K562 (cell line): ENCODE measurements at regions not wholly inside any gene's neighbourhood (a gene's known extent, or its start where the extent isn't known, plus 50 kb on each side); places are given as distances from the start of the nearest gene placed in this dataset.

Experiments used
- ATAC-seq: fragments of 200-7000 bp; cut with Tn5 transposase; 3 replicates; pipeline ENCODE4 v1.9.1; 2020; ENCODE audit warnings: moderate library complexity
- BruUV-seq: library from RNA; stranded (reverse); fragments of 400-500 nt; replicated peaks from 2 replicates; lab custom pipeline; 2021; lab: Mats Ljungman, UMichigan
- CTCF ChIA-PET: fragments of 300-600 bp; formaldehyde crosslinking; extraction: SDS; loops from one replicate; lab custom pipeline; 2021; ENCODE audit warnings: low intra/inter-chr PET ratio; lab: Yijun Ruan, JAX
- POLR2A ChIA-PET: fragments of 300-600, 350-650 bp; sonication (Branson Sonifier 250); formaldehyde crosslinking; extraction: SDS; loops from one replicate; lab custom pipeline; 2021; ENCODE audit warnings: antibody characterized with exemption, inconsistent platforms; lab: Yijun Ruan, JAX
- DNase-seq, 4 experiments: peaks; one replicate each; pipeline versions ENCODE4 v3.0.0 to v3.0.0-alpha.2; 2011 to 2018; ENCODE audit warnings: low spot score in 3 of 4, mixed read lengths in 3 of 4; ENCODE audit errors: extremely low read depth in 1 of 4
- FAIRE-seq: peaks from 2 replicates; lab custom pipeline; 2011; peaks lifted over from hg19 to GRCh38; lab: Jason Lieb, UNC
- H2AFZ ChIP-seq: 2 replicates; pipeline ENCODE4 v1.6.0; 2011; ENCODE audit warnings: low read depth, low read length, control low read depth, inconsistent platforms
- H3K27ac ChIP-seq: fragments of 200-600 bp; 3 replicates; pipeline ENCODE4 v1.8.0; 2011; ENCODE audit warnings: low read depth, mild to moderate bottlenecking, control low read depth, inconsistent platforms, low read length, moderate library complexity, mixed read lengths; ENCODE audit errors: extremely low read depth
- H3K27me3 ChIP-seq, 2 experiments: fragments of 300-600 bp in 1 of 2; 2 replicates in 1 of 2; 3 replicates in 1 of 2; pipeline versions ENCODE4 v1.6.0 to v1.8.0; 2011; ENCODE audit warnings: inconsistent platforms in 2 of 2, low read length in 2 of 2, mild to moderate bottlenecking in 1 of 2, mixed read lengths in 1 of 2, moderate library complexity in 1 of 2; ENCODE audit not compliant: control insufficient read depth in 2 of 2, insufficient read depth in 2 of 2
- H3K36me3 ChIP-seq: fragments of 300-600 bp; 3 replicates; pipeline ENCODE4 v1.8.0; 2011; ENCODE audit warnings: mild to moderate bottlenecking, low read length, inconsistent platforms; ENCODE audit not compliant: control insufficient read depth, insufficient read depth
- H3K4me1 ChIP-seq, 2 experiments: fragments of 200-600 bp in 1 of 2; replicated peaks in 1 of 2; 2 replicates in 1 of 2; 3 replicates in 1 of 2; pipeline versions ENCODE4 v1.5.1 to v1.8.0; 2011; ENCODE audit warnings: inconsistent platforms in 2 of 2, low read length in 2 of 2, mild to moderate bottlenecking in 1 of 2, mixed read lengths in 1 of 2, moderate library complexity in 1 of 2; ENCODE audit not compliant: control insufficient read depth in 2 of 2, insufficient read depth in 2 of 2
- H3K4me2 ChIP-seq: 2 replicates; pipeline ENCODE4 v1.6.1; 2011; ENCODE audit warnings: low read length, control low read depth, inconsistent platforms, mixed read lengths; ENCODE audit not compliant: insufficient read depth
- H3K4me3 ChIP-seq: fragments of 200-600 bp; sonication (generic), shearing (Covaris generic); 2 replicates; pipeline ENCODE4 v1.5.1; 2016; ENCODE audit warnings: control low read depth, inconsistent platforms
- H3K79me2 ChIP-seq: fragments of 200-600 bp; 3 replicates; pipeline ENCODE4 v1.8.0; 2011; ENCODE audit warnings: low read length, inconsistent platforms; ENCODE audit not compliant: control insufficient read depth, insufficient read depth
- H3K9ac ChIP-seq, 2 experiments: 2 replicates each; pipeline versions ENCODE4 v1.6.0 to v1.6.1; 2011; ENCODE audit warnings: low read depth in 2 of 2, low read length in 2 of 2, control low read depth in 1 of 2, inconsistent platforms in 1 of 2, mild to moderate bottlenecking in 1 of 2, mixed read lengths in 1 of 2; ENCODE audit not compliant: insufficient read depth in 1 of 2
- H3K9me1 ChIP-seq: one replicate; pipeline ENCODE4 v1.6.0; 2011; ENCODE audit warnings: inconsistent platforms, mild to moderate bottlenecking, low read length, moderate library complexity; ENCODE audit not compliant: control insufficient read depth, insufficient read depth
- H3K9me3 ChIP-seq: replicated peaks from 2 replicates; pipeline ENCODE4 v1.5.1; 2011; ENCODE audit warnings: low read depth, low read length, inconsistent platforms; ENCODE audit not compliant: control insufficient read depth, insufficient read depth
- H4K20me1 ChIP-seq: replicated peaks from 2 replicates; pipeline ENCODE4 v1.6.1; 2011; ENCODE audit warnings: low read length, inconsistent platforms, mixed read lengths; ENCODE audit not compliant: control insufficient read depth, insufficient read depth
- GTF2F1 ChIP-seq: IDR thresholded peaks from 2 replicates; pipeline ENCODE4 v1.6.1; 2011; ENCODE audit warnings: low read depth, low read length, improper control_type of control experiment
- MTA3 ChIP-seq: fragments of 450-650 bp; formaldehyde crosslinking; IDR thresholded peaks from 2 replicates; pipeline ENCODE4 v1.6.1; 2017; ENCODE audit warnings: mild to moderate bottlenecking, borderline replicate concordance
- MYC ChIP-seq, 2 experiments: fragments of 250-450 bp in 1 of 2; sonication (Bioruptor Pico) in 1 of 2; IDR thresholded peaks; 2 replicates each; pipeline versions ENCODE4 v1.5.1 to v1.6.1; 2012 to 2021; ENCODE audit warnings: low read depth in 2 of 2, borderline replicate concordance in 1 of 2, improper control_type of control experiment in 1 of 2, low read length in 1 of 2, mild to moderate bottlenecking in 1 of 2, moderate library complexity in 1 of 2
- NFRKB ChIP-seq: fragments of 450-650 bp; IDR thresholded peaks from 2 replicates; pipeline ENCODE4 v1.6.1; 2016; ENCODE audit warnings: low read depth
- SETDB1 ChIP-seq: IDR thresholded peaks from one replicate; pipeline ENCODE4 v1.6.1; 2012; ENCODE audit warnings: low read length, control low read depth, inconsistent platforms
- TCF15 ChIP-seq: fragments of 250-450 bp; sonication (Bioruptor Pico); IDR thresholded peaks from 2 replicates; pipeline ENCODE4 v1.8.0; 2022; ENCODE audit warnings: moderate library complexity, mild to moderate bottlenecking, inconsistent platforms
- WHSC1 ChIP-seq: IDR thresholded peaks from one replicate; pipeline ENCODE4 v1.6.1; 2012; ENCODE audit warnings: low read length, control low read depth, inconsistent platforms
- ZBTB12 ChIP-seq: fragments of 250-450 bp; sonication (Bioruptor Pico); IDR thresholded peaks from 2 replicates; pipeline ENCODE4 v1.4.0; 2020
- ZNF165 ChIP-seq: fragments of 250-450 bp; sonication (Bioruptor Pico); IDR thresholded peaks from 2 replicates; pipeline ENCODE4 v1.4.0; 2020; ENCODE audit warnings: borderline replicate concordance
- ZNF282 ChIP-seq: sonication (generic); formaldehyde crosslinking; IDR thresholded peaks from 2 replicates; pipeline ENCODE4 v1.8.1; 2023; ENCODE audit warnings: missing genetic modification reagents
- WGBS: fragments of 100-300 bp; shearing (Covaris generic); methylation state at CpG from one replicate; pipeline ENCODE4 v1.1.6; 2016; ENCODE audit warnings: low coverage, mixed read lengths; ENCODE audit not compliant: insufficient coverage; ENCODE audit errors: missing lambda C conversion rate; 5-methylcytosine and 5-hydroxymethylcytosine counted together
- in situ Hi-C: fragments of 300-500 bp; cut with MboI; formaldehyde crosslinking; loops from 4 replicates; pipeline ENCODE4 v1.15.0; 2018; ENCODE audit warnings: inconsistent platforms, mixed read lengths
- intact Hi-C: fragments of 100-400 bp; cut with micrococcal nuclease; formaldehyde crosslinking; loops from 2 replicates; pipeline ENCODE4 v1.14.2; 2022

- no TSS peak for BruUV-seq
- 6% methylated on average over 9 of the region's 9 CpGs for WGBS
Observed at GRCh38 chr2:5026571-5027234, 665.5 kb upstream of the SOX11 start.

GRCh38 chr2:5035057-5035488, 657.1 kb upstream of the SOX11 start:
- FAIRE-seq: no peak
- Histone ChIP-seq H2AFZ (no peak overlapping the region), H3K27ac (no peak overlapping the region), H3K9me3 (no peaks in the 10 kb centered on the region), H3K9ac (no peak overlapping the region)
- no peak for DNase-seq
- TF ChIP-seq MYC (IDR thresholded peaks at IDR 0.05; ENCODE audit: low read depth, low read length) (no peak), MYC (CRISPR knock-in tag; IDR thresholded peaks at IDR 0.05; ENCODE audit: borderline replicate concordance, low read depth) (no peak), NFRKB (no peak), WHSC1 (no peak), TCF15 (no peak), ZNF282 (CRISPR knock-in tag) (no peak), MTA3 (no peak), GTF2F1 (no peak), SETDB1 (no peak), ZBTB12 (CRISPR knock-in tag) (no peak)
- TF ChIP-seq, all 486 proteins: peak for 0
- no peak overlapping the region for H3K4me3 ChIP-seq
- BruUV-seq: no TSS peak
- H3K27me3 ChIP-seq: no peaks in the 10 kb centered on the region
- intact Hi-C loops (no loop called here), in situ Hi-C loops (no loop called here)
- ChIA-PET CTCF (no interaction called here), POLR2A (no interaction called here)
- under 1% methylated on average over 6 of the region's 6 CpGs for WGBS
- H4K20me1 ChIP-seq: no peaks in the 10 kb centered on the region
- no peaks in the 10 kb centered on the region for H3K9me1 ChIP-seq
- H3K4me2 ChIP-seq: no peak overlapping the region
- no peaks in the 10 kb centered on the region for H3K36me3 ChIP-seq
- no peaks in the 10 kb centered on the region for H3K79me2 ChIP-seq
- H3K4me1 ChIP-seq: no peaks in the 10 kb centered on the region
- ATAC-seq: no peak

More at GRCh38 chr2:5026571-5027234, 665.5 kb upstream of the SOX11 start:
- Histone ChIP-seq H2AFZ (no peak overlapping the region), H4K20me1 (no peaks in the 10 kb centered on the region), H3K27ac (no peak overlapping the region), H3K9ac (no peak overlapping the region), H3K27me3 (no peaks in the 10 kb centered on the region), H3K9me3 (peaks cover 4% of the 10 kb centered on the region), H3K79me2 (no peaks in the 10 kb centered on the region), H3K9me1 (no peaks in the 10 kb centered on the region), H3K4me3 (no peak overlapping the region), H3K4me1 (no peaks in the 10 kb centered on the region), H3K4me2 (no peak overlapping the region), H3K36me3 (no peaks in the 10 kb centered on the region)
- FAIRE-seq (no peak), ATAC-seq (no peak), DNase-seq (no peak)
- CTCF ChIA-PET: no interaction called here
- TF ChIP-seq ZNF165 (CRISPR knock-in tag): no peak
- POLR2A ChIA-PET: no interaction called here
- intact Hi-C loops: no loop called here
- in situ Hi-C loops: no loop called here
